Embryonic facial prominence (tissue), 1 donor: ENCODE measurements at regions not wholly inside any gene's neighbourhood (a gene's known extent, or its start where the extent isn't known, plus 50 kb on each side); places are given as distances from the start of the nearest gene placed in this dataset.

ENCODE experiments used
- DNase-seq: peaks from one replicate; pipeline ENCODE4 v3.0.0-alpha.2; 2016; ENCODE audit errors: extremely low spot score

GRCh38 chr1:177847843-177848242 lies 122.0 kb downstream of the SEC16B start:
- no peak for DNase-seq

GRCh38 chr1:177838907-177839485 lies 130.9 kb downstream of the SEC16B start:
- DNase-seq: no peak

- no peak for DNase-seq
Measured at GRCh38 chr1:177833631-177834030, 136.2 kb downstream of the SEC16B start.

GRCh38 chr1:177830531-177831135 lies 139.2 kb downstream of the SEC16B start:
- DNase-seq: no peak

GRCh38 chr1:177825276-177825901 lies 144.5 kb downstream of the SEC16B start:
- no peak for DNase-seq

GRCh38 chr1:177824508-177824982 lies 145.3 kb downstream of the SEC16B start:
- no peak for DNase-seq

DNA sequence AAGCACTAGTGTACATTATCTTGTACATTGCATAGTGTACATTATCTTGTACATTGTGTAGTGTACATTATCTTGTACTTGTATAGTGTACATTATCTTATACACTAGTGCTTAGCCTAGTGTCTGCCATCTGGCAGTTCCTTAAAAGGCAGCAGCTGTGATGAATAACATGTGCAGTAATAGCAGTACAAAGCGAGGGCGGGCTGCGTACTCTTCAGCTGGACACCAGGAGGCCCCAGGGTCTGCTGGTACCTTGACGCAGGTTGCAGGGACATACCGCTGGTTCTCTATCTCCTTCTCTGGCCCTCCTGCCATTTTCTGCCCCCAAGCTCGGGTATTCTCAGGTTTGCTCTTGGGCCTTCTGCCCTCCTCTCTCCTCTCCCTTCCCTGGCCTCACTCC lies 149.6 kb downstream of the SEC16B start:
- no peak for DNase-seq

DNA sequence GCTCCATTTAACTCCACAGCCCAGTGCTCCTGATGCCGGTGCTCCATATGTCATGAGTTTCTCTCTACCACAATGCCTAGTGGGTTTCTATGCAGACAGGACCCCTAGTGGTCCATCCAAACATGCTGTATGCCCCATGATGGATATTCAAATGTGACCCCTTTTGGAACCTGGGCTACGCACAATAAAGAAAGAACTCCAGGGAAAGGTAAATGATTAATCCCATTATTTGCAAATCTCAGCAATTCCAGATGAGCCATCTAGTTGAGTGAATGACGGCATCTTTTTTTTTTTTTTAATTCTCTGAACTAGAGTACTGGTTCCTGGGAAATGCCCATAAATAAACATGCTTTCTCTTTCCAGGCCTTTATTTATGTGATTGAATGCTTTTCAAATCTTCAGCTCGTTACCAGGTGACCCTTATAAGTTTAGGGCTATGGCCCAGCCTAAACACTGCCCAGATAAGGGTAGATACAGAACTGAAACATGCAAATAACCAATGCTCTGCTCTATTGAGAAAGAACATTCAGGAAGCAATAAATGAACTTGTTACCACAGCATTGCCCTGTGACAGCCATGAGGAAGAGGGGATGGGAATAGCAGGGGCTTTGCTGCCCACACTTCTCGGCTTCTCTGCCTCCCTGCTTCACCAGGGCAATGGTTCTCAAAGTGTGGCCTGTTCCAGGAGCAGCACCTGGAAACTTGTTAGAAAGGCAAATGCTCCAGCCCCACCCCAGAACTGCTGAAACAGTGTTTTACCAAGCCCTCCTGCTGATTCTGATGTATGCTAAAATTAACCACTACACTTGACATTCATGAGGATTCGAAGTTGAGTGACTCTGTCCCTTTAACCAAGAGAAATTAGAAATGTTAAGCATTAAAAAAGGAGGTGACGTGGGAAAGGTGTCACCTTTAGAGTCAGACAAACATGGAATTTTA lies 151.7 kb downstream of the SEC16B start:
- DNase-seq: no peak

DNA sequence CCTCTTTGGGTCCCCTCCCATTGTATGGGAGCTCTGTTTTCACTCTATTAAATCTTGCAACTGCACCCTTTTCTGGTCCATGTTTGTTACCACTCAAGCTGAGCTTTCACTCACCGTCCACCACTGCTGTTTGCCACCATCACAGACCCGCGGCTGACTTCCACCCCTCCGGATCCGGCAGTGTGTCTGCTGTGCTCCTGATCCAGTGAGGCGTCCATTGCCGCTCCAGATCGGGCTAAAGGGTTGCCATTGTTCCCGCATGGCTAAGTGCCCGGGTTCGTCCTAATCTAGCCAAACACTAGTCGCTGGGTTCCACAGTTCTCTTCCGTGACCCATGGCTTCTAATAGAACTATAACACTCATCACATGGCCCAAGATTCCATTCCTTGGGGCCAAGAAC lies 157.2 kb downstream of the SEC16B start:
- DNase-seq: no peak

DNA sequence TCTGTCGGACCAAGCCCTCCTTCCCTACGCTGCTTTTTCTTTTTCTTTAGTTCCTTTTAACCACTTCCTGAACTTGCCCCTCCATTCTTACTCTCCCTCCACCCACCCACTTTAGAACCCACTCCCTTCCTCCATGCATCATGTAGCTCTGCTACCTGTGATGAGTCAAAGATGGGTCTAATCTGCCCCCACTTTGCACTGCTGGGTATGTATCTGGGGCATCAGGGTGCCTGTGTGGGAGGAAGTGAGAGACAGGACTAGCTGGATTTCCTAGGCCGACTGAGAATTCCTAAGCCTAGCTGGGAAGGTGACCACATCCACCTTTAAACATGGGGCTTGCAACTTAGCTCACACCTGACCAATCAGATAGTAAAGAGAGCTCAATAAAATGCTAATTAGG lies 157.7 kb downstream of the SEC16B start:
- DNase-seq: no peak

- DNase-seq: no peak
Measured at GRCh38 chr1:177811429-177811828, 158.4 kb downstream of the SEC16B start.

- DNase-seq: no peak
Measured at GRCh38 chr1:177809819-177810218, 160.0 kb downstream of the SEC16B start.

DNA sequence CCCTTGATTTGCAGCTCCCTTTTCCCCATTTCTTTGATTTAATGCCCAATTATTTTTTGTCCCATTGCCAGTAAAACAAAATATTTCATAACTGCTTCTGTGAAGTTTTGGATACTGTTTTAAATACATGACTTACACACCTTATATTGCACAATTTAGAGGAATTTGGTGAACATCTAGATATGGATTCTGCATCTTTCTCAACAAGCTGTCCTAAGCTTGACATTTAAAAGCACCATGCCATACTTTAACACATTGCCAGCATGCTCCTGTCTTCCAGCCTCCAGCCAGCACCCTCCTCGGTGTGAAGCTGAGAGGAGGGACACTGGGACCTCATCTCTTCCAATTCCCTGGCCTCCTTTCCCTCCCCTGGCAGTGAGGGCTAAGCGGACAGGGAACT lies 167.6 kb downstream of the SEC16B start:
- DNase-seq: no peak

- no peak for DNase-seq
Measured at GRCh38 chr1:177801790-177802189, 168.1 kb downstream of the SEC16B start.

GRCh38 chr1:177800400-177801088 lies 169.3 kb downstream of the SEC16B start:
- no peak for DNase-seq

DNA sequence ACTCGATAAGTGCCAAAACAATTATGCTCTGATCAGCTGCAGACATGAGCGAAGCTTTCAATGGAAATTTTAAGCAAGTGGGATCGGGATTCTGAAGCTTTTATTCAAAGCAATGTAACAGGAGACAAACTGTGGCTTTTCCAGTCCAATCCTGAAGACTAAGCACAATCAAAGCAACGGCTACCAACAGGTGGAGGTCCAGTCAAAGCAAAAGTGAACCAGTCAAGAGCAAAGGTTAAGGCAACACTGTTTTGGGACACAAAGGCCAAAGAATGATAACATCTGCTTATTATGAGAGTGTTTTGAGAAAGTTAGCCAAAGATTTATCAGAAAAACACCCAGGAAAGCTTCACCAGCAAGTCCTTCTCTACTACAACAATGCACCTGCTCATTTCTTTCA lies 170.1 kb downstream of the SEC16B start:
- no peak for DNase-seq

- no peak for DNase-seq
Measured at GRCh38 chr1:177798614-177799013, 171.2 kb downstream of the SEC16B start.

GRCh38 chr1:177796561-177796960 lies 173.3 kb downstream of the SEC16B start:
- DNase-seq: no peak

GRCh38 chr1:177794376-177794991 lies 175.4 kb downstream of the SEC16B start:
- DNase-seq: no peak

DNA sequence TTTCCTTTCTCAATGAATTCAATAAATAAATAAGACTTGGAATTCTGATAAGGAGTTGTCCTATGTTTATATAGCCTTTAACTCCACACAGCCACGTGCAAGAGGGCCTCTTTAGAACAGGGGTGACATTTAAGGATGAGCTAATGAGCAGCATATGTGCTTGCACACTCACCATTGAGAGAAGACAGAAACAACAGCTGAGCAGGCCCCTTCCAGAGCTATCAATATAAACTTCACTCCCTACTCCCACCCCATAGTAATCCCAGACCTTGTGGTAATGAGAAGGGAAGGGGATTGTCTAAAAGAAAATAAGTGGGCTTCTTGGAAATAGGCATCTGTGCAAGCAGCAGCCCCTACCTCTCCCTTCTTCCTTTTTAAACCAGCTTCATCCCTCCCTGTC lies 176.0 kb downstream of the SEC16B start:
- DNase-seq: no peak

DNA sequence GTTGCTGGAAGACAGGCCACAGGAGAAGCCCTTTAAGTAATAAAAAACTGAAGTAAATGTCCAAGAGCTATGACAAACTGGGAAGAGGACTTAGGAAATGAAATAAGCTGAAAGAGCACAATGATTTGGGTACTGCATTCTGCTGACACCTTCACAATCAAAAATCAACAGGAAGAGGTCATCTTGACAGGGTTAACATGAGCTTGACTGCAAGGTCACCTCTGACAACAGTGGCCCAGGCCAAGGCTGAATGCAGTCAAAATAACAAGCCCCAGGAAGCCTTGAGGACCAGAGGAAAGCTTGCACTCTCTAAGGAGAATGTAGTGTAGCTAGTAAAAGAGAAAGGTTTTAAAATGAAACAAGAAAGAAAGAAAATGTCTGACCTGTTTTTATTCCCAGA lies 179.3 kb downstream of the SEC16B start:
- no peak for DNase-seq
